Sigmoid colon (tissue), 6 donors: ENCODE measurements at regions not wholly inside any gene's neighbourhood (a gene's known extent, or its start where the extent isn't known, plus 50 kb on each side); places are given as distances from the start of the nearest gene placed in this dataset.

ENCODE experiments used
- DNase-seq: peaks from one replicate; pipeline ENCODE4 v3.0.0-alpha.2; 2019
- H3K27ac ChIP-seq, 4 donors: fragments of 200-600 bp; sonication (generic); one replicate each; pipeline ENCODE4 v1.5.1; 2016 to 2019; ENCODE audit warnings: mild to moderate bottlenecking in 1 of 4
- H3K27me3 ChIP-seq, 3 donors: fragments of 200-600 bp; sonication (generic); one replicate each; pipeline ENCODE4 v1.5.1; 2019; ENCODE audit warnings: mild to moderate bottlenecking in 1 of 3
- H3K36me3 ChIP-seq, 4 donors: fragments of 200-600 bp; sonication (generic); one replicate each; pipeline ENCODE4 v1.5.1; 2016 to 2019
- H3K4me1 ChIP-seq, 4 donors: fragments of 200-600 bp; sonication (generic); one replicate each; pipeline ENCODE4 v1.5.1; 2017 to 2019
- H3K4me3 ChIP-seq, 4 donors: fragments of 200-600 bp; sonication (generic); one replicate each; pipeline ENCODE4 v1.5.1; 2017 to 2019; ENCODE audit warnings: mild to moderate bottlenecking in 2 of 4, moderate library complexity in 1 of 4
- H3K9me3 ChIP-seq, 4 donors: fragments of 200-600 bp in 3 of 4; sonication (generic) in 3 of 4; one replicate each; pipeline versions ENCODE4 v1.5.1 to v1.6.1; 2013 to 2019
- EP300 ChIP-seq, 4 donors: sonication (generic); formaldehyde crosslinking; IDR thresholded peaks; one replicate each; pipeline ENCODE4 v1.6.1; 2017; ENCODE audit warnings: antibody characterized with exemption in 4 of 4
- POLR2A ChIP-seq, 2 donors: fragments of 450-650 bp; IDR thresholded peaks; one replicate each; pipeline ENCODE4 v1.6.1; 2016; ENCODE audit warnings: antibody characterized with exemption in 2 of 2, mild to moderate bottlenecking in 2 of 2, moderate library complexity in 2 of 2
- POLR2AphosphoS5 ChIP-seq, 4 donors: sonication (generic); formaldehyde crosslinking; IDR thresholded peaks; one replicate each; pipeline ENCODE4 v1.6.1; 2017; ENCODE audit warnings: antibody characterized with exemption in 4 of 4
- WGBS, 2 donors: extraction: QIAGEN DNeasy Blood & Tissue Kit; methylation state at CpG; one replicate each; pipeline ENCODE4 v1.1.7; 2013; 5-methylcytosine and 5-hydroxymethylcytosine counted together
- intact Hi-C: fragments of 100-400 bp; cut with DNase I; formaldehyde crosslinking; loops from one replicate; pipeline ENCODE4 v1.15.1; 2023
- TF ChIP-seq, protein P1 (sequence below), 4 experiments: fragments of 450-650 bp in 3 of 4; fragments of 200-600 bp in 1 of 4; IDR thresholded peaks; one replicate each; pipeline ENCODE4 v1.5.1; 2016 to 2019; ENCODE audit warnings: antibody characterized with exemption in 4 of 4, mild to moderate bottlenecking in 3 of 4, moderate library complexity in 2 of 4
- donor health status: healthy with polysubstance abuse.
- donor health status: healthy.

DNA sequence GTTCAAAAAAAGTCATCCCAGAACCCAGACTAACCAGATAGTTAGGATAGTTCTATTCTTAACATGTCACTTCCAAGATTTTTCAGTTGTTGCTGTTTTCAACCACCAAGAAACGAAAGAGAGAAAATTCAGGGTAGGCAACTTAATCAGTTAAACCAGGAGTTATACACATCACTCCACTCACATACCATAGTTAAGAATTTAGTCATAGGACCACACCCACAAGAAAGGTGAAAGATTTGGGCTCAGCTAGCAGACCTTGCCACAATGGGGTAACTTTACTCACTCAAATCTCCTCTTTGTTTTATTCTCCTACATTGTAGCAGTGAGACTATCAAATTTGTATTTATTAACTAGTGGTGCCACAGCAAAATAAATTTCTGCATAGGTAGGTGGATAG lies 473.6 kb downstream of the NUP35 start:
- intact Hi-C loops: no loop called here
- Histone ChIP-seq H3K9me3 (no peaks in the 10 kb centered on the region), H3K27me3 (no peaks in the 10 kb centered on the region), H3K36me3 (no peaks in the 10 kb centered on the region), H3K4me3 (no peak overlapping the region), H3K27ac (no peak overlapping the region), H3K4me1 (no peaks in the 10 kb centered on the region)
- 80 to 81% methylated on average over 1 of the region's 1 CpG for WGBS, 2 donors
- DNase-seq: no peak
- TF ChIP-seq POLR2A (IDR thresholded peaks at IDR 0.05) (no peak), POLR2AphosphoS5 (IDR thresholded peaks at IDR 0.05) (no peak), EP300 (IDR thresholded peaks at IDR 0.05) (no peak)
- TF ChIP-seq, protein P1, sequence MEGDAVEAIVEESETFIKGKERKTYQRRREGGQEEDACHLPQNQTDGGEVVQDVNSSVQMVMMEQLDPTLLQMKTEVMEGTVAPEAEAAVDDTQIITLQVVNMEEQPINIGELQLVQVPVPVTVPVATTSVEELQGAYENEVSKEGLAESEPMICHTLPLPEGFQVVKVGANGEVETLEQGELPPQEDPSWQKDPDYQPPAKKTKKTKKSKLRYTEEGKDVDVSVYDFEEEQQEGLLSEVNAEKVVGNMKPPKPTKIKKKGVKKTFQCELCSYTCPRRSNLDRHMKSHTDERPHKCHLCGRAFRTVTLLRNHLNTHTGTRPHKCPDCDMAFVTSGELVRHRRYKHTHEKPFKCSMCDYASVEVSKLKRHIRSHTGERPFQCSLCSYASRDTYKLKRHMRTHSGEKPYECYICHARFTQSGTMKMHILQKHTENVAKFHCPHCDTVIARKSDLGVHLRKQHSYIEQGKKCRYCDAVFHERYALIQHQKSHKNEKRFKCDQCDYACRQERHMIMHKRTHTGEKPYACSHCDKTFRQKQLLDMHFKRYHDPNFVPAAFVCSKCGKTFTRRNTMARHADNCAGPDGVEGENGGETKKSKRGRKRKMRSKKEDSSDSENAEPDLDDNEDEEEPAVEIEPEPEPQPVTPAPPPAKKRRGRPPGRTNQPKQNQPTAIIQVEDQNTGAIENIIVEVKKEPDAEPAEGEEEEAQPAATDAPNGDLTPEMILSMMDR (IDR thresholded peaks at IDR 0.05): no peak

DNA sequence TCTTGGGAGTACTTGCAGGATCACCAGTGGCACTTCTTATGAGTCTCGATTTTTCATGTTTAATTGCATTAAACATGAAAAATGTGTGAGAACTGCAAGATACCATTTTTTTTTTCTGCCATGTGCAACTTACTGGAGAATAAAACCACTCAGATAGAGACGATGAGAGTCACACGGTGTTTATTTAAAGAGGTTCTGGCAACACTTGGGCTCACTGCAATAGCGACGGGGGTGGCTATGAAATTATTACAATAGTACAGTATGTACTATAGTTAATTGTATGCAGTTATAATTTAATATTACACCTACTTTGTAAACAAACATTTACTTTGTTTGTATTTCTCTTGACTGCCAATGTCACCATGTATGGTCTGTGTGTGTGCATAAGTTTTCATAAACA lies 479.8 kb downstream of the NUP35 start:
- no peak for TF ChIP-seq POLR2A (IDR thresholded peaks at IDR 0.05)
- no peak for TF ChIP-seq POLR2AphosphoS5 (IDR thresholded peaks at IDR 0.05)
- no peak for DNase-seq
- intact Hi-C loops: no loop called here

DNA sequence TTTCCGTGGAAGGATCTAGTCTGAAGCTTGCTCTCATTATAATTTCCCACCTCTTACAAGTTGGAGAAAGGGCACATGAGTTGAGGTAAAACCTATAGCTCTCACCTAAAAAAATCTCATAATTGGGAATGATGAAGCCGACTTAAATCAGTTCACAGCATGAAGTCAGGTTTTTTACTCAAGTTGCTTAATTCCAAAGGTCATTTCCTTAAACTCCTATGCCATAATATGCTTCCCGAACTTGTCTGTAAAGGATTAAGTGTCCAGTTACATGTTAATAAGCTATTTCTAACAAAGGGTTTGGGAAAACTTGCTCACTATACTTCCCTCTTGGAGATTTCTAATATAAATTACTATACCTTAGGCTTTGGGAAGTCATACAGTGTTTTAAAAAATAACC lies 481.2 kb downstream of the NUP35 start:
- WGBS, 2 donors: 18 to 64% methylated on average over 3 of the region's 3 CpGs

More for the DNA sequence above, 479.8 kb downstream of the NUP35 start:
- Histone ChIP-seq H3K27me3 (no peaks in the 10 kb centered on the region), H3K9me3 (no peaks in the 10 kb centered on the region), H3K27ac (no peak overlapping the region), H3K36me3 (no peaks in the 10 kb centered on the region), H3K4me1 (no peaks in the 10 kb centered on the region), H3K4me3 (no peak overlapping the region)
- 35 to 62% methylated on average over 5 of the region's 5 CpGs for WGBS, 2 donors

DNA sequence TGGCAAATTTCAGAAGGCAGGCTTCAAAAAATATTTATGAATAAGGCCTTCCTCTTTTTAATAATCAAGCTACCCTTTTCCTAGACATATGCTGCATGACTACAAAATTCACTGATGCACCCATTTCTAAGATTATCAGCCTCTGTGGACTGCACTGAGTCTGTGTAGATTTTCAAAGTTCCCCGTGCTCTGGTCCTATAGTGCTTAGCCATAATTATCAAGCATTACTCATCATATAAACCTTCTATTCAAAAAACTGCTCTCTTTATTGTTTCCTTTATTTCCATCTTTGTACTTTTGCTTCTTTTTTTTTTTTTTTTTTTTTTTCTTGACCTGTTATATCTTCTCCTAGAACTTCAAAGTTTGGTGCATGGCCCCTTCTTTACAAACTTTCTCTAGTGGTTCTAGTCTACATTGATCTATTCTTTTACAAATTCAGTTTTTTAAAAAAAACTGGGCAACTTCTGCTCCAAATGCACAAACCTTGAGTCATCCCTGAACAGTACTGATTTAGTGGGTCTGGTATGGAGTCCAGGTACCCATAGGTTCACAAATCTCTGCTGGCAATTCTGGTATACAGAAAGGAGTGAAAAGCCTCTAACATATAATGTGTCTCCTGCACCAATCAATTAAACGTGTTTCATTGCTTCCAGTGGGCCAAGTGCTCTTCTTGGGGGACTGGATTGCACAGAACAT lies 481.9 kb downstream of the NUP35 start:
- Histone ChIP-seq H3K4me3 (no peak overlapping the region), H3K27me3 (no peaks in the 10 kb centered on the region), H3K36me3 (no peaks in the 10 kb centered on the region), H3K4me1 (no peaks in the 10 kb centered on the region), H3K27ac (no peak overlapping the region), H3K9me3 (no peaks in the 10 kb centered on the region)
- WGBS, 2 donors: 69 to 81% methylated on average over 2 of the region's 2 CpGs
- intact Hi-C loops: no loop called here
- TF ChIP-seq, protein P1 (IDR thresholded peaks at IDR 0.05): no peak
- TF ChIP-seq EP300 (IDR thresholded peaks at IDR 0.05): no peak
- TF ChIP-seq POLR2AphosphoS5 (IDR thresholded peaks at IDR 0.05): no peak
- TF ChIP-seq POLR2A (IDR thresholded peaks at IDR 0.05): no peak
- no peak for DNase-seq

More for the DNA sequence above, 481.2 kb downstream of the NUP35 start:
- no peaks in the 10 kb centered on the region for H3K36me3 ChIP-seq
- H3K4me3 ChIP-seq: no peak overlapping the region
- intact Hi-C loops: no loop called here
- H3K4me1 ChIP-seq: no peaks in the 10 kb centered on the region
- no peaks in the 10 kb centered on the region for H3K9me3 ChIP-seq
- TF ChIP-seq, protein P1 (IDR thresholded peaks at IDR 0.05): no peak
- TF ChIP-seq EP300 (IDR thresholded peaks at IDR 0.05) (no peak), POLR2AphosphoS5 (IDR thresholded peaks at IDR 0.05) (no peak), POLR2A (IDR thresholded peaks at IDR 0.05) (no peak)
- DNase-seq: no peak
- no peak overlapping the region for H3K27ac ChIP-seq
- H3K27me3 ChIP-seq: no peaks in the 10 kb centered on the region

DNA sequence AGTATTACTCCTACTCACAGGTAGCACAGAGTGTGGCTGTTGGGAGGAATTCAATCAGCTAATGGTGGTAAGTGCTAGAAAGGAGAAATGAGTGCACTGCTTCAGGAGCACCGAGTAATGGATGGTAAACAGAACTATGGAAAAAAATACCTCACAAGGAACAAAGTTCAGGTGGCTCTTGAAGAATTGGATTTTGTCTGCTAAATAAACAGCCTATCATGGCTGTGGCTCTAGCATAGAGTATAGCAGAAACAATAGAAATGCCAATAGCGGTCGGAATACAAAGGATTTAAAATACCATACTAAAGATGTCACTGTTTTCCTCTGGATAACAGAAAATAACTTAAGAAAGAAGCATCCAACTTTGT lies 482.5 kb downstream of the NUP35 start:
- intact Hi-C loops: no loop called here
- Histone ChIP-seq H3K27me3 (no peaks in the 10 kb centered on the region), H3K36me3 (no peaks in the 10 kb centered on the region), H3K27ac (no peak overlapping the region), H3K4me3 (no peak overlapping the region), H3K4me1 (no peaks in the 10 kb centered on the region), H3K9me3 (no peaks in the 10 kb centered on the region)
- WGBS, 2 donors: 60 to 78% methylated on average over 3 of the region's 3 CpGs
- TF ChIP-seq, protein P1 (IDR thresholded peaks at IDR 0.05): no peak
- TF ChIP-seq POLR2AphosphoS5 (IDR thresholded peaks at IDR 0.05): no peak
- no peak for TF ChIP-seq EP300 (IDR thresholded peaks at IDR 0.05)
- no peak for TF ChIP-seq POLR2A (IDR thresholded peaks at IDR 0.05)
- DNase-seq: no peak
